ENCODE measurements at regions not wholly inside any gene's neighbourhood (a gene's known extent, or its start where the extent isn't known, plus 50 kb on each side); places are given as distances from the start of the nearest gene placed in this dataset.
"Not testable (repeated sequence)": the region's sequence is repeated elsewhere in the genome, so short reads cannot be mapped to it uniquely, and the experiment has no call there.

GRCh38 chrX:19212037-19212436 is 89.8 kb upstream of the ADGRG2 start:
- H3K4me3 ChIP-seq (ENCODE audit: low read depth, low read length): no peak overlapping the region
- no peak for DNase-seq (ENCODE audit: low read depth)
- TF ChIP-seq CTCF (IDR thresholded peaks at IDR 0.05; ENCODE audit: low read depth, low read length): no peak
- no peak for TF ChIP-seq MAX (IDR thresholded peaks at IDR 0.05; ENCODE audit: low read depth, low read length)
- no peak for TF ChIP-seq MYC (IDR thresholded peaks at IDR 0.05; ENCODE audit: low read depth, low read length)

GRCh38 chrX:19213610-19214152 is 91.4 kb upstream of the ADGRG2 start:
- no peak for TF ChIP-seq POLR2A (IDR thresholded peaks at IDR 0.05; ENCODE audit: extremely low read depth, insufficient read length)
- TF ChIP-seq CTCF (IDR thresholded peaks at IDR 0.05; ENCODE audit: low read depth, low read length): no peak
- no peak for TF ChIP-seq MAX (IDR thresholded peaks at IDR 0.05; ENCODE audit: low read depth, low read length)
- no peak for TF ChIP-seq MYC (IDR thresholded peaks at IDR 0.05; ENCODE audit: low read depth, low read length)
- DNase-seq (ENCODE audit: low read depth): no peak
- H3K4me3 ChIP-seq (ENCODE audit: low read depth, low read length): no peak overlapping the region

- no peak for TF ChIP-seq MYC (IDR thresholded peaks at IDR 0.05; ENCODE audit: low read depth, low read length)
- TF ChIP-seq CTCF (IDR thresholded peaks at IDR 0.05; ENCODE audit: low read depth, low read length): no peak
- TF ChIP-seq POLR2A (IDR thresholded peaks at IDR 0.05; ENCODE audit: extremely low read depth, insufficient read length): no peak
- TF ChIP-seq MAX (IDR thresholded peaks at IDR 0.05; ENCODE audit: low read depth, low read length): no peak
- DNase-seq (ENCODE audit: low read depth): no peak
- H3K4me3 ChIP-seq (ENCODE audit: low read depth, low read length): no peak overlapping the region
Observed at GRCh38 chrX:19214311-19214710, 92.0 kb upstream of the ADGRG2 start.

GRCh38 chrX:19225909-19226308 is 103.6 kb upstream of the ADGRG2 start:
- DNase-seq (ENCODE audit: low read depth): peak; percentile 27
- TF ChIP-seq MAX (IDR thresholded peaks at IDR 0.05; ENCODE audit: low read depth, low read length) (no peak), CTCF (IDR thresholded peaks at IDR 0.05; ENCODE audit: low read depth, low read length) (peak; percentile 15)
- no peak overlapping the region for H3K4me3 ChIP-seq (ENCODE audit: low read depth, low read length)

- DNase-seq (ENCODE audit: low read depth); H3K4me3 ChIP-seq (ENCODE audit: low read depth, low read length): not testable (repeated sequence)
Observed at GRCh38 chrX:19229896-19230295, 107.6 kb upstream of the ADGRG2 start.

GRCh38 chrX:19237901-19238300 is 105.8 kb upstream of the PDHA1 start:
- TF ChIP-seq CTCF (IDR thresholded peaks at IDR 0.05; ENCODE audit: low read depth, low read length): no peak
- TF ChIP-seq MYC (IDR thresholded peaks at IDR 0.05; ENCODE audit: low read depth, low read length): no peak
- no peak overlapping the region for H3K4me3 ChIP-seq (ENCODE audit: low read depth, low read length)
- DNase-seq (ENCODE audit: low read depth): no peak
